ENCODE measurements at regions not wholly inside any gene's neighbourhood (a gene's known extent, or its start where the extent isn't known, plus 50 kb on each side); places are given as distances from the start of the nearest gene placed in this dataset.

DNA sequence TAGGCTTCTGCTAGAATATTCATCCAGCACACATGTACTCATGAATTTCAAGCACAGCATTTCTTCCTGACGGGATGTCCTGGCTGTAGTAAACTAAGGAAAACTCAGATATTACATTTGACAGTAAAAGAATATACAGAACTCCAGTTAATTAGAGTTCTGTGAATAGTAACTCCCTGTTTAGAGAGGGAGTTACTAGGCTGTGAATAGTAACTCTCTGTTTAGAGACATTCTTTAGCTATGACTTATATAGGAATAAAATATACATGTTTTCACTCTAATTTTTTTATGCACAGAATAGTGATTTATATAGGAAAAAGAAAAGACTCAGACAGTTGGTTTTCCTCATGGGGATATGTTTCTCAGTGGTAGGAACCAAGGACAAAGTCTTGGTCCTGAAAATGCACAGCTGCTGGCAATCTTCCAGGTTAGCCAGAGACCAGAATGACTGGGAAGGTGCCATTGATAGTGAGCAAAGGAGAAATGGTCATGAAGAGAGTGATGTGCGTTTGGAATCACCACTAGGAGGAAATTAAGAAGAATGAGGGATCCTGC is 480.7 kb upstream of the THBS1 start:
- peaks cover 1 to 9% (median 6%) of the 10 kb centered on the region in 7 donors for H3K9me3 Mint-ChIP-seq
- H3K9me3 ChIP-seq (replicated peaks in 1 of 2; ENCODE audit: control insufficient read depth in 1 of 2, insufficient read depth in 1 of 2, low read length in 2 of 2) = peaks cover 0 to 4% of the 10 kb centered on the region in 2 donors

DNA sequence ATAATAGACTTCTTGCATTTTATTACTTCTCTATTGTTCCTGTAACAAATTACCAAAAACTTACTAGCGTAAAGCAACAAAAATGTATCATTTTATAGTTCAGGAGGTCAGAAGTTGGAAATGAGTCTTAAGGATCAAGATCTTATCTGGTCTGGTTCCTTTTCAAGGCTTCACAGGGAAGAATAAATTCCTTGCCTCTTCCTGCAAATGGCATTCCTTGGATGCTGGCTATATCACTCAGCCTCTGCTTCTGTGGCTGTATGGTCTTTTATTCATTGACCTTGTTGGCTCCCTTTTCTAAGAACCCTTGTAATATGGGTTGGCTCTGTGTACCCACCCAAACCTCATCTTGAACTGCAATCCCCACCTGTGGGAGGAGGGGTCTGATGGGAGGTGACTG is 478.4 kb upstream of the THBS1 start:
- Mint-ChIP-seq H3K27me3 (ENCODE audit: low read depth in 3 of 3) (peaks cover 3 to 5% (median 3%) of the 10 kb centered on the region in 3 donors), H3K4me1 (no peaks in the 10 kb centered on the region), H3K36me3 (no peaks in the 10 kb centered on the region), H3K27ac (no peak overlapping the region), H3K9me3 (peaks cover 1 to 12% (median 6%) of the 10 kb centered on the region in 7 donors), H3K4me3 (no peak overlapping the region)
- Histone ChIP-seq H3K36me3 (replicated peaks in 1 of 2; ENCODE audit: control insufficient read depth in 1 of 2, insufficient read depth in 2 of 2, low read length in 2 of 2) (no peaks in the 10 kb centered on the region), H3K79me2 (ENCODE audit: insufficient read depth, low read length) (no peaks in the 10 kb centered on the region), H3K4me3 (replicated peaks in 1 of 3; ENCODE audit: low read depth in 2 of 3, low read length in 3 of 3) (no peak overlapping the region), H3K4me1 (ENCODE audit: control insufficient read depth in 1 of 2, insufficient read depth in 2 of 2, low read length in 2 of 2) (no peaks in the 10 kb centered on the region), H2AFZ (ENCODE audit: insufficient read depth, low read depth, low read length, poor library complexity, severe bottlenecking) (no peak overlapping the region), H3K27me3 (ENCODE audit: control insufficient read depth in 2 of 2, insufficient read depth in 2 of 2, low read length in 2 of 2) (no peaks in the 10 kb centered on the region), H3K9me3 (replicated peaks in 1 of 2; ENCODE audit: control insufficient read depth in 1 of 2, insufficient read depth in 1 of 2, low read length in 2 of 2) (peaks cover 0 to 4% of the 10 kb centered on the region in 2 donors), H3K4me2 (replicated peaks; ENCODE audit: extremely low read depth, low read length, poor library complexity, severe bottlenecking) (no peak overlapping the region), H3K9ac (ENCODE audit: insufficient read depth, low read length, poor library complexity, severe bottlenecking) (no peak overlapping the region), H4K20me1 (ENCODE audit: insufficient read depth, low read length) (no peaks in the 10 kb centered on the region), H3K27ac (ENCODE audit: low read depth in 1 of 2, low read length in 2 of 2) (no peak overlapping the region)
- WGBS (ENCODE audit: insufficient coverage) = no CpG with 5 or more reads among the region's 1 CpG
- intact Hi-C loops (cut with micrococcal nuclease) = no loop called here
- TF ChIP-seq, protein P1, sequence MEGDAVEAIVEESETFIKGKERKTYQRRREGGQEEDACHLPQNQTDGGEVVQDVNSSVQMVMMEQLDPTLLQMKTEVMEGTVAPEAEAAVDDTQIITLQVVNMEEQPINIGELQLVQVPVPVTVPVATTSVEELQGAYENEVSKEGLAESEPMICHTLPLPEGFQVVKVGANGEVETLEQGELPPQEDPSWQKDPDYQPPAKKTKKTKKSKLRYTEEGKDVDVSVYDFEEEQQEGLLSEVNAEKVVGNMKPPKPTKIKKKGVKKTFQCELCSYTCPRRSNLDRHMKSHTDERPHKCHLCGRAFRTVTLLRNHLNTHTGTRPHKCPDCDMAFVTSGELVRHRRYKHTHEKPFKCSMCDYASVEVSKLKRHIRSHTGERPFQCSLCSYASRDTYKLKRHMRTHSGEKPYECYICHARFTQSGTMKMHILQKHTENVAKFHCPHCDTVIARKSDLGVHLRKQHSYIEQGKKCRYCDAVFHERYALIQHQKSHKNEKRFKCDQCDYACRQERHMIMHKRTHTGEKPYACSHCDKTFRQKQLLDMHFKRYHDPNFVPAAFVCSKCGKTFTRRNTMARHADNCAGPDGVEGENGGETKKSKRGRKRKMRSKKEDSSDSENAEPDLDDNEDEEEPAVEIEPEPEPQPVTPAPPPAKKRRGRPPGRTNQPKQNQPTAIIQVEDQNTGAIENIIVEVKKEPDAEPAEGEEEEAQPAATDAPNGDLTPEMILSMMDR (IDR thresholded peaks at IDR 0.05) = no peak
- no peak for DNase-seq

More for the DNA sequence above, 480.7 kb upstream of the THBS1 start:
- Histone ChIP-seq H3K9ac (ENCODE audit: insufficient read depth, low read length, poor library complexity, severe bottlenecking) (no peak overlapping the region), H3K79me2 (ENCODE audit: insufficient read depth, low read length) (no peaks in the 10 kb centered on the region), H3K27me3 (ENCODE audit: control insufficient read depth in 2 of 2, insufficient read depth in 2 of 2, low read length in 2 of 2) (no peaks in the 10 kb centered on the region), H3K4me1 (ENCODE audit: control insufficient read depth in 1 of 2, insufficient read depth in 2 of 2, low read length in 2 of 2) (no peaks in the 10 kb centered on the region), H4K20me1 (ENCODE audit: insufficient read depth, low read length) (no peaks in the 10 kb centered on the region), H3K36me3 (replicated peaks in 1 of 2; ENCODE audit: control insufficient read depth in 1 of 2, insufficient read depth in 2 of 2, low read length in 2 of 2) (no peaks in the 10 kb centered on the region), H3K4me3 (replicated peaks in 1 of 3; ENCODE audit: low read depth in 2 of 3, low read length in 3 of 3) (no peak overlapping the region), H2AFZ (ENCODE audit: insufficient read depth, low read depth, low read length, poor library complexity, severe bottlenecking) (no peak overlapping the region), H3K27ac (ENCODE audit: low read depth in 1 of 2, low read length in 2 of 2) (no peak overlapping the region), H3K4me2 (replicated peaks; ENCODE audit: extremely low read depth, low read length, poor library complexity, severe bottlenecking) (no peak overlapping the region)
- WGBS (ENCODE audit: insufficient coverage) = no CpG with 5 or more reads among the region's 2 CpGs
- TF ChIP-seq, protein P1 (IDR thresholded peaks at IDR 0.05) = no peak
- intact Hi-C loops (cut with micrococcal nuclease) = no loop called here
- H3K27me3 Mint-ChIP-seq (ENCODE audit: low read depth in 3 of 3) = peaks cover 3 to 5% (median 3%) of the 10 kb centered on the region in 3 donors
- H3K36me3 Mint-ChIP-seq = no peaks in the 10 kb centered on the region
- DNase-seq = no peak
- no peak overlapping the region for H3K27ac Mint-ChIP-seq
- no peaks in the 10 kb centered on the region for H3K4me1 Mint-ChIP-seq
- H3K4me3 Mint-ChIP-seq = no peak overlapping the region
